HepG2 (cell line): ENCODE measurements at regions not wholly inside any gene's neighbourhood (a gene's known extent, or its start where the extent isn't known, plus 50 kb on each side); places are given as distances from the start of the nearest gene placed in this dataset.

Experiments
- ATAC-seq: fragments of 200-7000 bp; cut with Tn5 transposase; 3 replicates; pipeline ENCODE4 v1.9.1; 2020; ENCODE audit warnings: mild to moderate bottlenecking, moderate library complexity
- BruUV-seq: library from RNA; stranded (reverse); fragments of 400-500 nt; replicated peaks from 2 replicates; lab custom pipeline; 2021; lab: Mats Ljungman, UMichigan
- CTCF ChIA-PET: fragments of 300-600 bp; formaldehyde crosslinking; extraction: SDS; loops from one replicate; lab custom pipeline; 2021; ENCODE audit warnings: low total read pairs, inconsistent platforms, low intra/inter-chr PET ratio; lab: Yijun Ruan, JAX
- POLR2A ChIA-PET: fragments of 350-600 bp; sonication (Branson Sonifier 250); formaldehyde crosslinking; loops from one replicate; lab custom pipeline; 2020; ENCODE audit warnings: antibody characterized with exemption, inconsistent platforms; lab: Yijun Ruan, JAX
- DNase-seq: peaks from one replicate; pipeline ENCODE4 v3.0.0-alpha.2; 2015; ENCODE audit warnings: low spot score
- FAIRE-seq: peaks from 3 replicates; lab custom pipeline; 2011; peaks lifted over from hg19 to GRCh38; lab: Jason Lieb, UNC
- H2AFZ ChIP-seq: one replicate; pipeline ENCODE4 v1.6.1; 2011; ENCODE audit warnings: low read length, inconsistent platforms
- H3K27ac ChIP-seq: fragments of 300-600 bp; 3 replicates; pipeline ENCODE4 v1.8.0; 2011; ENCODE audit warnings: mixed run types, mild to moderate bottlenecking, mixed read lengths, low read length, inconsistent platforms; ENCODE audit not compliant: insufficient read depth; ENCODE audit errors: extremely low read length
- H3K27me3 ChIP-seq, 2 experiments: fragments of 200-600 bp in 1 of 2; 2 replicates in 1 of 2; 3 replicates in 1 of 2; pipeline versions ENCODE4 v1.6.0 to v1.8.0; 2011; ENCODE audit warnings: low read length in 2 of 2, mild to moderate bottlenecking in 2 of 2, moderate library complexity in 2 of 2, inconsistent platforms in 1 of 2; ENCODE audit not compliant: insufficient read depth in 2 of 2, control insufficient read depth in 1 of 2
- H3K36me3 ChIP-seq, 2 experiments: fragments of 200-600 bp in 1 of 2; replicated peaks in 1 of 2; 2 replicates in 1 of 2; 3 replicates in 1 of 2; pipeline versions ENCODE4 v1.5.1 to v1.8.0; 2011; ENCODE audit warnings: low read length in 2 of 2, inconsistent platforms in 1 of 2; ENCODE audit not compliant: insufficient read depth in 2 of 2, control insufficient read depth in 1 of 2
- H3K4me1 ChIP-seq: 2 replicates; pipeline ENCODE4 v1.5.1; 2012; ENCODE audit warnings: low read length, inconsistent platforms; ENCODE audit not compliant: insufficient read depth
- H3K4me2 ChIP-seq: 2 replicates; pipeline ENCODE4 v1.6.0; 2011; ENCODE audit warnings: low read depth, low read length, inconsistent platforms
- H3K4me3 ChIP-seq, 3 experiments: fragments of 200-600 bp in 1 of 3; sonication (generic), shearing (Covaris generic) in 1 of 3; replicated peaks in 1 of 3; 2 replicates each; pipeline ENCODE4 v1.5.1; 2011 to 2016; ENCODE audit warnings: low read length in 3 of 3, inconsistent platforms in 2 of 3, low read depth in 2 of 3, mild to moderate bottlenecking in 2 of 3, control low read depth in 1 of 3, mixed read lengths in 1 of 3; ENCODE audit not compliant: insufficient read depth in 1 of 3
- H3K79me2 ChIP-seq: one replicate; pipeline ENCODE4 v1.6.1; 2011; ENCODE audit warnings: low read length, inconsistent platforms; ENCODE audit not compliant: insufficient read depth
- H3K9ac ChIP-seq: 2 replicates; pipeline ENCODE4 v1.6.0; 2011; ENCODE audit warnings: mild to moderate bottlenecking, low read depth, low read length, inconsistent platforms; ENCODE audit not compliant: insufficient read depth
- H3K9me3 ChIP-seq: 2 replicates; pipeline ENCODE4 v1.5.1; 2012; ENCODE audit warnings: mild to moderate bottlenecking, low read length
- H4K20me1 ChIP-seq: 2 replicates; pipeline ENCODE4 v1.6.0; 2011; ENCODE audit warnings: inconsistent platforms, mild to moderate bottlenecking, low read length, moderate library complexity; ENCODE audit not compliant: insufficient read depth
- CCAR2 ChIP-seq: fragments of 200-400 bp; formaldehyde crosslinking; optimal IDR thresholded peaks from 2 replicates; pipeline ENCODE3; 2018; ENCODE audit warnings: low read depth, mild to moderate bottlenecking, low read length, moderate library complexity
- CENPBD1 ChIP-seq: sonication (generic); formaldehyde crosslinking; IDR thresholded peaks from 2 replicates; pipeline ENCODE4 v1.8.0; 2022; ENCODE audit warnings: missing genetic modification reagents, low read depth, mild to moderate bottlenecking, borderline replicate concordance
- FOSL2 ChIP-seq: sonication (generic); formaldehyde crosslinking; IDR thresholded peaks from 2 replicates; pipeline ENCODE4 v1.4.0; 2020; ENCODE audit warnings: missing genetic modification reagents
- GABPA ChIP-seq, 2 experiments: IDR thresholded peaks; 2 replicates each; pipeline ENCODE4 v1.6.1; 2011 to 2016; ENCODE audit warnings: low read depth in 2 of 2, low read length in 1 of 2, missing biosample characterization in 1 of 2, missing genetic modification characterization in 1 of 2
- HES4 ChIP-seq: sonication (generic); formaldehyde crosslinking; IDR thresholded peaks from 2 replicates; pipeline ENCODE4 v1.9.0; 2021; ENCODE audit warnings: mild to moderate bottlenecking, missing genetic modification reagents, borderline replicate concordance
- ONECUT2 ChIP-seq: sonication (generic); formaldehyde crosslinking; IDR thresholded peaks from 2 replicates; pipeline ENCODE4 v1.4.0; 2020; ENCODE audit warnings: missing genetic modification reagents
- PAWR ChIP-seq: sonication (generic); formaldehyde crosslinking; IDR thresholded peaks from 2 replicates; pipeline ENCODE4 v1.4.0; 2020; ENCODE audit warnings: missing genetic modification reagents, mild to moderate bottlenecking, borderline replicate concordance
- PPARG ChIP-seq: conservative IDR thresholded peaks from 2 replicates; pipeline ENCODE4 v1.6.1; 2016; ENCODE audit warnings: missing biosample characterization, missing genetic modification reagents
- SMAD1 ChIP-seq: sonication (generic); formaldehyde crosslinking; IDR thresholded peaks from 2 replicates; pipeline ENCODE4 v1.4.0; 2020; ENCODE audit warnings: missing genetic modification reagents, low read depth, mild to moderate bottlenecking, borderline replicate concordance
- SRSF4 ChIP-seq: fragments of 200-400 bp; formaldehyde crosslinking; IDR thresholded peaks from one replicate; pipeline ENCODE4 v1.6.1; 2018; ENCODE audit warnings: mild to moderate bottlenecking, low read depth, low read length, moderate library complexity; ENCODE audit not compliant: poor library complexity, severe bottlenecking
- TFAP4 ChIP-seq: sonication (generic); IDR thresholded peaks from 2 replicates; pipeline ENCODE4 v1.6.1; 2016; ENCODE audit warnings: low read depth, borderline replicate concordance
- ZNF510 ChIP-seq: sonication (generic); formaldehyde crosslinking; IDR thresholded peaks from 2 replicates; pipeline ENCODE4 v1.4.0; 2020; ENCODE audit warnings: low read depth, mild to moderate bottlenecking, missing genetic modification reagents
- WGBS: methylation state at CpG from one replicate; pipeline ENCODE4 v1.1.6; 2017; ENCODE audit warnings: low lambda C conversion rate; 5-methylcytosine and 5-hydroxymethylcytosine counted together
- in situ Hi-C: cut with HindIII; loops from 2 replicates; pipeline ENCODE4 v1.10.0; 2017; ENCODE audit warnings: low pct_unique_long_range_greater_than_20kb; ENCODE audit not compliant: extremely low pct_ligation_motif_present
- intact Hi-C: fragments of 100-400 bp; cut with micrococcal nuclease; formaldehyde crosslinking; loops from one replicate; pipeline ENCODE4 v1.10.0; 2022; ENCODE audit not compliant: unreplicated experiment
- TF ChIP-seq, protein P1 (sequence below): sonication (generic); formaldehyde crosslinking; IDR thresholded peaks from 2 replicates; pipeline ENCODE4 v1.8.0; 2022; ENCODE audit warnings: missing genetic modification reagents, mild to moderate bottlenecking, borderline replicate concordance

DNA sequence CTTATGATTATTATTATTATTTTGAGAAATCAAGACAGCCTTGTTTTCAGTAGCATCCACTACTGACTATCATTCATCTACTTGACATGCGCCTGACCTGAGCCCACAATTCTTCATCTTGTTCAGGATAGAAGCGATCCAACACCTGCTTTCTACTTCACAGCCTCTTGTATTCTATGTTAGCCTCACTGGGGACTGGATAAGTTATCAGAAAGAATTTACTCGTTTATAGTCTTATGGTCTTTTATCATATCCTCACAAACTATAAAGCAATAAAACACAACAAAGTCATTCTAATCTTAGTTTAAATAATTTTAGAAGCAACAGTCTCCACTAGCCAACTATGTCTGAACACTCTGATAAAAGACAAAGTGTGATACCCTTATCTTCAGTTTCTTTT, 436.0 kb upstream of the ARGLU1 start:
- no peak for TF ChIP-seq ZNF510 (CRISPR knock-in tag)
- TF ChIP-seq FOSL2: no peak
- TF ChIP-seq TFAP4: no peak
- Histone ChIP-seq H3K79me2 (no peaks in the 10 kb centered on the region), H3K4me1 (no peaks in the 10 kb centered on the region), H2AFZ (no peak overlapping the region), H3K36me3 (no peaks in the 10 kb centered on the region), H4K20me1 (no peaks in the 10 kb centered on the region), H3K27me3 (no peaks in the 10 kb centered on the region), H3K9ac (no peak overlapping the region), H3K27ac (no peak overlapping the region), H3K9me3 (no peaks in the 10 kb centered on the region), H3K4me3 (no peak overlapping the region), H3K4me2 (no peak overlapping the region)
- in situ Hi-C loops (no loop called here), intact Hi-C loops (no loop called here)
- WGBS: 16% methylated on average over 3 of the region's 3 CpGs
- no TSS peak for BruUV-seq
- POLR2A ChIA-PET: no interaction called here
- CTCF ChIA-PET: no interaction called here
- no peak for FAIRE-seq
- no peak for ATAC-seq
- no peak for DNase-seq

DNA sequence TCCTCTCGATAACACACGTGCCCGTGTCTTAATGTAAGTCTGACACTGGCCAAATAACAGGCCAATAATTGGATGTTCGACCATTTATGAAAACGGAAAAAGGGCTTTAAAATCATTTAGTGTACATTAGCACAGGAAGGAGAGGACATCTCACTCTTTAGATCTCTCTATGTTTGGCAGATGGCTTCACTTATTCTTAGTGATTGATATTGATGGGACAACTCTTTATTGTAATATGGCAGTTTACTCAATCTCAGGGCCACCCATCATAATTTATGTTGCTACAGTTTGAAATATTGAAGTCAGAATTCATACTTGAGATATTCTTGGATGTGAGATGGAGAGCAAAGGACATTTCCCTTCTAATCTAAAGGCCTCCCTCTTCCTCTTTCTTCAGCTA, 430.7 kb upstream of the ARGLU1 start:
- ChIA-PET CTCF (no interaction called here), POLR2A (no interaction called here)
- no peak for FAIRE-seq
- no peak overlapping the region for H3K4me2 ChIP-seq
- H2AFZ ChIP-seq: no peak overlapping the region
- no peaks in the 10 kb centered on the region for H3K36me3 ChIP-seq
- 4% methylated on average over 5 of the region's 5 CpGs for WGBS
- H3K79me2 ChIP-seq: no peaks in the 10 kb centered on the region
- no peak overlapping the region for H3K27ac ChIP-seq
- no peak for DNase-seq
- no peaks in the 10 kb centered on the region for H3K9me3 ChIP-seq
- no peaks in the 10 kb centered on the region for H3K27me3 ChIP-seq
- ATAC-seq: no peak
- no TSS peak for BruUV-seq
- in situ Hi-C loops (no loop called here), intact Hi-C loops (no loop called here)
- no peaks in the 10 kb centered on the region for H3K4me1 ChIP-seq
- no peak overlapping the region for H3K4me3 ChIP-seq
- no peak overlapping the region for H3K9ac ChIP-seq
- H4K20me1 ChIP-seq: no peaks in the 10 kb centered on the region
- TF ChIP-seq GABPA (IDR thresholded peaks at IDR 0.05; ENCODE audit: low read depth, low read length) (no peak), GABPA (CRISPR knock-in tag; IDR thresholded peaks at IDR 0.05; ENCODE audit: low read depth) (no peak), PAWR (no peak), CENPBD1 (CRISPR knock-in tag) (no peak), ONECUT2 (CRISPR knock-in tag) (no peak), PPARG (CRISPR knock-in tag) (no peak), SMAD1 (CRISPR knock-in tag) (no peak), CCAR2 (no peak), SRSF4 (no peak), HES4 (no peak)
- TF ChIP-seq, protein P1, sequence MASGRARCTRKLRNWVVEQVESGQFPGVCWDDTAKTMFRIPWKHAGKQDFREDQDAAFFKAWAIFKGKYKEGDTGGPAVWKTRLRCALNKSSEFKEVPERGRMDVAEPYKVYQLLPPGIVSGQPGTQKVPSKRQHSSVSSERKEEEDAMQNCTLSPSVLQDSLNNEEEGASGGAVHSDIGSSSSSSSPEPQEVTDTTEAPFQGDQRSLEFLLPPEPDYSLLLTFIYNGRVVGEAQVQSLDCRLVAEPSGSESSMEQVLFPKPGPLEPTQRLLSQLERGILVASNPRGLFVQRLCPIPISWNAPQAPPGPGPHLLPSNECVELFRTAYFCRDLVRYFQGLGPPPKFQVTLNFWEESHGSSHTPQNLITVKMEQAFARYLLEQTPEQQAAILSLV (CRISPR knock-in tag): no peak
- TF ChIP-seq, all 625 proteins: peak for 0
